BLaER1 (cell line): ENCODE measurements at regions not wholly inside any gene's neighbourhood (a gene's known extent, or its start where the extent isn't known, plus 50 kb on each side); places are given as distances from the start of the nearest gene placed in this dataset.

Source experiments
- H3K27ac ChIP-seq: shearing (Covaris generic); formaldehyde crosslinking; 2 replicates; pipeline ENCODE4 v1.8.1; 2022
- H3K27me3 ChIP-seq: shearing (Covaris generic); formaldehyde crosslinking; 2 replicates; pipeline ENCODE4 v1.8.1; 2022
- H3K36me3 ChIP-seq: shearing (Covaris generic); formaldehyde crosslinking; 2 replicates; pipeline ENCODE4 v1.8.1; 2022
- H3K4me1 ChIP-seq: shearing (Covaris generic); formaldehyde crosslinking; 2 replicates; pipeline ENCODE4 v1.8.1; 2022
- H3K4me2 ChIP-seq: shearing (Covaris generic); formaldehyde crosslinking; 2 replicates; pipeline ENCODE4 v1.8.1; 2022
- H3K4me3 ChIP-seq: shearing (Covaris generic); formaldehyde crosslinking; 2 replicates; pipeline ENCODE4 v1.8.1; 2022
- H3K9ac ChIP-seq: shearing (Covaris generic); formaldehyde crosslinking; 2 replicates; pipeline ENCODE4 v1.8.1; 2022
- H3K9me3 ChIP-seq: shearing (Covaris generic); formaldehyde crosslinking; 2 replicates; pipeline ENCODE4 v1.8.1; 2022
- H4K20me1 ChIP-seq: shearing (Covaris generic); formaldehyde crosslinking; 2 replicates; pipeline ENCODE4 v1.8.1; 2022
- Cebpa-rat ChIP-seq: shearing (Covaris generic); IDR thresholded peaks from 2 replicates; pipeline ENCODE4 v1.8.1; 2022

GRCh38 chr3:94520364-94520763, 457.5 kb downstream of the NSUN3 start:
- no peak overlapping the region for H3K27ac ChIP-seq
- peaks cover 15% of the 10 kb centered on the region for H3K4me1 ChIP-seq
- no peaks in the 10 kb centered on the region for H3K36me3 ChIP-seq
- H3K9me3 ChIP-seq: no peaks in the 10 kb centered on the region
- no peaks in the 10 kb centered on the region for H4K20me1 ChIP-seq
- no peak for TF ChIP-seq Cebpa-rat
- no peak overlapping the region for H3K4me3 ChIP-seq
- H3K4me2 ChIP-seq: no peak overlapping the region
- no peak overlapping the region for H3K9ac ChIP-seq
- H3K27me3 ChIP-seq: no peaks in the 10 kb centered on the region

DNA sequence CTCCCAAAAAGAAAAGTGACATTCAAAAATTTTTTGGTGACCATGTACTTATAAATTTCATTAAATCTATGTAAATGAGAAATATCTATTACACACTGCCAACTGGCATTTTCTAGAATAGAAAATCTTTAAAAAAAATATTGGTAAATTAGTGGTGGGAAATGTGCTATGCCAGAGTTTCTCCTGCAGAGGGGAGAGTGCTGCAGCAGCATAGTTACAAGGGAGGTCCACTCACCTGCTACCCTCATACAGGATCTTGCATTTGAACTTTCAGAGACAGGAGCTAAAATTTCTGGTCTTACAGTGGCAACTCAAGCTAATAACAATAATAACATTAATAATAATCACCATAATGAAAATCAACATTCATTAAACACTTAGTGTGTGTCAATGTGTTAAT, 459.6 kb downstream of the NSUN3 start:
- H3K27me3 ChIP-seq: no peaks in the 10 kb centered on the region
- no peaks in the 10 kb centered on the region for H3K9me3 ChIP-seq

GRCh38 chr3:94524102-94524919, 461.4 kb downstream of the NSUN3 start:
- Histone ChIP-seq H3K9ac (no peak overlapping the region), H3K27ac (no peak overlapping the region)

More for the DNA sequence above, 459.6 kb downstream of the NSUN3 start:
- Histone ChIP-seq H3K4me2 (no peak overlapping the region), H4K20me1 (no peaks in the 10 kb centered on the region), H3K4me1 (peaks cover 7% of the 10 kb centered on the region), H3K36me3 (no peaks in the 10 kb centered on the region), H3K4me3 (no peak overlapping the region), H3K9ac (no peak overlapping the region), H3K27ac (no peak overlapping the region)
- no peak for TF ChIP-seq Cebpa-rat

GRCh38 chr3:94525043-94525442, 462.2 kb downstream of the NSUN3 start:
- H3K4me3 ChIP-seq: no peak overlapping the region
- H3K36me3 ChIP-seq: no peaks in the 10 kb centered on the region

More at GRCh38 chr3:94524102-94524919, 461.4 kb downstream of the NSUN3 start:
- Histone ChIP-seq H3K4me2 (no peak overlapping the region), H3K27me3 (no peaks in the 10 kb centered on the region), H3K9me3 (no peaks in the 10 kb centered on the region), H3K36me3 (no peaks in the 10 kb centered on the region), H3K4me1 (no peaks in the 10 kb centered on the region), H3K4me3 (no peak overlapping the region), H4K20me1 (no peaks in the 10 kb centered on the region)
- TF ChIP-seq Cebpa-rat: no peak

GRCh38 chr3:94529816-94530215, 467.0 kb downstream of the NSUN3 start:
- Histone ChIP-seq H3K36me3 (no peaks in the 10 kb centered on the region), H3K4me1 (no peaks in the 10 kb centered on the region), H3K9ac (no peak overlapping the region), H3K9me3 (no peaks in the 10 kb centered on the region), H3K27me3 (no peaks in the 10 kb centered on the region), H3K4me2 (no peak overlapping the region), H3K27ac (no peak overlapping the region), H4K20me1 (no peaks in the 10 kb centered on the region), H3K4me3 (no peak overlapping the region)
- no peak for TF ChIP-seq Cebpa-rat

More at GRCh38 chr3:94525043-94525442, 462.2 kb downstream of the NSUN3 start:
- no peak for TF ChIP-seq Cebpa-rat
- Histone ChIP-seq H3K27me3 (no peaks in the 10 kb centered on the region), H3K27ac (no peak overlapping the region), H3K9ac (no peak overlapping the region), H3K4me1 (no peaks in the 10 kb centered on the region), H4K20me1 (no peaks in the 10 kb centered on the region), H3K9me3 (no peaks in the 10 kb centered on the region), H3K4me2 (no peak overlapping the region)

GRCh38 chr3:94532951-94533350, 470.1 kb downstream of the NSUN3 start:
- Histone ChIP-seq H4K20me1 (no peaks in the 10 kb centered on the region), H3K27me3 (no peaks in the 10 kb centered on the region), H3K9me3 (no peaks in the 10 kb centered on the region), H3K4me1 (no peaks in the 10 kb centered on the region), H3K27ac (no peak overlapping the region), H3K36me3 (no peaks in the 10 kb centered on the region), H3K4me2 (no peak overlapping the region), H3K4me3 (no peak overlapping the region), H3K9ac (no peak overlapping the region)
- no peak for TF ChIP-seq Cebpa-rat

DNA sequence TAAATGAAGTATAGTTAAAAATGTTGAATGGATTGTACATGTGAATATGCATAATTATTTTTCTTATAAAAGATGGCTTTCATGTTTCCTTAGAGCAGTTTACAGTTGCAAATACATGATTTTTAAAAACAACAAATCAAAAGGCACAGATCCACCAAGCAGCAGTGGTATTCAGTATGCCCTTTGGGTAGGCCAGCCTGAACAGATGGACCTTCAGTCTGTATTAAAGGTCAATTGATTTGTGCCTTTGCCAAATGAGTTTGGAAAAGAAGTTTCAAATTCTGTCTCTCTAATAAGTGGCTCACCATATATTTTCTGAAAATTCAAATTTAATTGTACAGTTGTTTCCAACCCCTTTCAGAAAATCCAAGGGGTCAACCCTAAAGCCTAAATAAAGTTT, 477.1 kb downstream of the NSUN3 start:
- H3K9me3 ChIP-seq: no peaks in the 10 kb centered on the region
- TF ChIP-seq Cebpa-rat: no peak
- no peak overlapping the region for H3K27ac ChIP-seq
- H4K20me1 ChIP-seq: no peaks in the 10 kb centered on the region
- no peak overlapping the region for H3K4me3 ChIP-seq
- H3K9ac ChIP-seq: no peak overlapping the region
- no peaks in the 10 kb centered on the region for H3K27me3 ChIP-seq
- H3K36me3 ChIP-seq: no peaks in the 10 kb centered on the region
- no peaks in the 10 kb centered on the region for H3K4me1 ChIP-seq
- no peak overlapping the region for H3K4me2 ChIP-seq

GRCh38 chr3:94543161-94543560, 480.3 kb downstream of the NSUN3 start:
- Histone ChIP-seq H3K36me3 (no peaks in the 10 kb centered on the region), H3K4me2 (no peak overlapping the region), H3K27ac (no peak overlapping the region), H3K9ac (no peak overlapping the region), H3K27me3 (no peaks in the 10 kb centered on the region), H3K9me3 (no peaks in the 10 kb centered on the region), H3K4me3 (no peak overlapping the region), H4K20me1 (no peaks in the 10 kb centered on the region), H3K4me1 (no peaks in the 10 kb centered on the region)
- TF ChIP-seq Cebpa-rat: no peak

DNA sequence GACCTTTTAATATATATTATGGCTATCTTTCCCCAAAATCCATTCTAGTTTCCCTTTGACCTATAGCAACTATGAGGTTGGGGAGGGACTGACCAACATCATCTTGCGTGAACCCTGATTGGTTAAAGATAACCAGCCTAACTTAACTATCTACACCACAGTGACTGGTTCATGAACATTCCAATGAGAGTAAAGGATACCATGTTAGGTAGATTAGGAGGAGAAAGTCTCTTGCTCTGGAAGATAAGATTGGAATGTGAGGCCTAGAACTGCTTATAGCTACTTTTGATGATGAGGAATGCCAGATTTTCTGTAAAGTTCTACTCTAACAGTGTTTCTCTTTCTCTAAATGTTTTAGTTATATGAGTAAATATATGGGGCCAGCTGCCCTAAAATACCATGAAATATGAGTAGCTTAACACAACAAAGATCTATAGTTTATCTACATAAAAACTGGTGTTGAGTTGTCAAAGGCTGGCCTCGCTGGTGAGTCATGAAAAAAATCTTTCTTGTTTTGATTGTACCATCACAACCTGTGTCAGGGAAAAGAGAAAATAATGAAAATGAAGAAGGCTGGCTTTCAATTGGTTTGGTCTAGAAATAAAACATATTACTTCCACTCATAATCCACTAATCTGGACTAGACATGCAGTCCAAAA, 481.4 kb downstream of the NSUN3 start:
- H4K20me1 ChIP-seq: no peaks in the 10 kb centered on the region
- no peak for TF ChIP-seq Cebpa-rat

DNA sequence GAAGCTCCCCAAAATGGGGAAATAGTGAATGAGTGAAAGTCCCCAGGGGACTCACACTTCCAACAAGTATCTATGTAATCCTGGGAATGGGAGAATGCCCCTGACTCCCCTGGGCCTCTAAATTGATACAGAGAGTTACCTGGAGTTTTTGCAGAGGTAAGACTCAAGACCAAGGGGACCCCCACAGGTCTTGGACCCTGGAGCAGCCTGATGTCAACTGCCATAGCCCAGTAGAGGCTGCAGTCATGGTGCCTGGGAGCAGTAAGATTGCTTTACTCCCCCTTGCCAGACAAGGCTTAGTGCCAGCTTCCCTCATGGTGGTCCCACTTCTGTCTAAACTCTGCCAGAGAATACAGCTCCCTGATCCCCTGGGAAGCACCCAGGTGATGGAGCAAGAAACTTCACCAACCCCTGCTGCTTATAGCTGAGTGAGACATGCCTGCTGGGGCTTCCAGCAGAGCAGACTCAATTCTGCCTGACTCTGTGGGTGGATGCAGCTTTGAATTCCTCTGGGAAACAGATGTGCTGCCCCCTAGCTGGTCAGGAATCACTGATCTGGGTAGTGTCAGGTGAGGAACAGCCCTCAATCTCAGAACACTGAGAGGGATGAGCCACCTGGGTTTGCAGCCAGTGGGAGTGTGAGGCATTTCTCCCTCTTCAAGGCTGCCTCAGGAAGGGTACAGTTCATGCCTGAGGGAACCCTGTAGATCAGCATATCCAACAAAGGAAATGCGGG, 485.9 kb downstream of the NSUN3 start:
- Histone ChIP-seq H3K27me3 (no peaks in the 10 kb centered on the region), H3K27ac (no peak overlapping the region), H3K4me2 (no peak overlapping the region), H3K4me1 (no peaks in the 10 kb centered on the region), H3K4me3 (no peak overlapping the region), H3K9ac (no peak overlapping the region), H3K36me3 (no peaks in the 10 kb centered on the region), H4K20me1 (no peaks in the 10 kb centered on the region), H3K9me3 (peaks cover 12% of the 10 kb centered on the region)
- TF ChIP-seq Cebpa-rat: no peak

More for the DNA sequence above, 481.4 kb downstream of the NSUN3 start:
- Histone ChIP-seq H3K4me1 (no peaks in the 10 kb centered on the region), H3K27ac (no peak overlapping the region), H3K9me3 (peaks cover 4% of the 10 kb centered on the region; the same call in 1 of the 2 replicates), H3K27me3 (no peaks in the 10 kb centered on the region), H3K4me2 (no peak overlapping the region), H3K9ac (no peak overlapping the region), H3K36me3 (no peaks in the 10 kb centered on the region), H3K4me3 (no peak overlapping the region)
